Upper lobe of right lung (tissue), 1 donor: ENCODE measurements at regions not wholly inside any gene's neighbourhood (a gene's known extent, or its start where the extent isn't known, plus 50 kb on each side); places are given as distances from the start of the nearest gene placed in this dataset.

ENCODE experiments used
- ATAC-seq: fragments of 200-7000 bp; cut with Tn5 transposase; one replicate; pipeline ENCODE4 v1.9.1; 2020; ENCODE audit warnings: mild to moderate bottlenecking, moderate library complexity
- DNase-seq: peaks from one replicate; pipeline ENCODE4 v3.0.0-alpha.2; 2020
- H3K27ac ChIP-seq: fragments of 200-600 bp; one replicate; pipeline ENCODE4 v1.8.0; 2022
- H3K27me3 ChIP-seq: fragments of 200-600 bp; one replicate; pipeline ENCODE4 v1.8.0; 2022; ENCODE audit warnings: mild to moderate bottlenecking
- H3K36me3 ChIP-seq: fragments of 200-600 bp; one replicate; pipeline ENCODE4 v1.8.0; 2022
- H3K4me1 ChIP-seq: fragments of 200-600 bp; one replicate; pipeline ENCODE4 v1.8.0; 2022
- H3K4me3 ChIP-seq: fragments of 200-600 bp; one replicate; pipeline ENCODE4 v1.8.0; 2022; ENCODE audit warnings: mild to moderate bottlenecking
- H3K9me3 ChIP-seq: fragments of 200-600 bp; one replicate; pipeline ENCODE4 v1.8.0; 2022
- CTCF ChIP-seq: fragments of 200-600 bp; IDR thresholded peaks from one replicate; pipeline ENCODE4 v1.8.0; 2022; ENCODE audit warnings: antibody characterized with exemption
- intact Hi-C: fragments of 100-400 bp; cut with DNase I; formaldehyde crosslinking; loops from one replicate; pipeline ENCODE4 v1.11.0; 2022
- donor health status: DM: no; HTN: yes; CAD: no; lungs with severe emphysema.

- ATAC-seq (no peak), DNase-seq (no peak)
- Histone ChIP-seq H3K27me3 (no peaks in the 10 kb centered on the region), H3K9me3 (no peaks in the 10 kb centered on the region), H3K36me3 (no peaks in the 10 kb centered on the region), H3K4me1 (no peaks in the 10 kb centered on the region), H3K4me3 (no peak overlapping the region), H3K27ac (no peak overlapping the region)
- intact Hi-C loops: no loop called here
- no peak for TF ChIP-seq CTCF
These were observed 593.7 kb downstream of the EPM2A start for GRCh38 chr6:145141572-145141971.

- Histone ChIP-seq H3K36me3 (no peaks in the 10 kb centered on the region), H3K27ac (no peak overlapping the region), H3K9me3 (no peaks in the 10 kb centered on the region), H3K4me1 (no peaks in the 10 kb centered on the region), H3K27me3 (no peaks in the 10 kb centered on the region), H3K4me3 (no peak overlapping the region)
- DNase-seq: no peak
- intact Hi-C loops: no loop called here
- no peak for TF ChIP-seq CTCF
- no peak for ATAC-seq
These were observed 592.4 kb downstream of the EPM2A start for GRCh38 chr6:145142958-145143357.

- Histone ChIP-seq H3K9me3 (no peaks in the 10 kb centered on the region), H3K4me1 (no peaks in the 10 kb centered on the region), H3K4me3 (no peak overlapping the region), H3K27me3 (no peaks in the 10 kb centered on the region), H3K36me3 (no peaks in the 10 kb centered on the region), H3K27ac (no peak overlapping the region)
- intact Hi-C loops: no loop called here
- ATAC-seq (no peak), DNase-seq (no peak)
- TF ChIP-seq CTCF: no peak
These were observed 591.9 kb downstream of the EPM2A start for GRCh38 chr6:145143379-145143778.

- intact Hi-C loops: no loop called here
- Histone ChIP-seq H3K27ac (no peak overlapping the region), H3K36me3 (no peaks in the 10 kb centered on the region), H3K4me1 (no peaks in the 10 kb centered on the region), H3K4me3 (no peak overlapping the region), H3K9me3 (no peaks in the 10 kb centered on the region), H3K27me3 (no peaks in the 10 kb centered on the region)
- DNase-seq: no peak
- no peak for ATAC-seq
- TF ChIP-seq CTCF: no peak
These were observed 587.8 kb downstream of the EPM2A start for GRCh38 chr6:145147559-145147958.

GRCh38 chr6:145147981-145148749 is 587.2 kb downstream of the EPM2A start:
- Histone ChIP-seq H3K4me1 (no peaks in the 10 kb centered on the region), H3K36me3 (no peaks in the 10 kb centered on the region), H3K27ac (no peak overlapping the region), H3K4me3 (no peak overlapping the region), H3K9me3 (no peaks in the 10 kb centered on the region), H3K27me3 (no peaks in the 10 kb centered on the region)
- intact Hi-C loops: no loop called here
- ATAC-seq: peak; percentile 94
- DNase-seq: peak; percentile 66
- no peak for TF ChIP-seq CTCF

GRCh38 chr6:145148776-145149175 is 586.5 kb downstream of the EPM2A start:
- H3K27me3 ChIP-seq: no peaks in the 10 kb centered on the region
- no peak for DNase-seq
- no peak overlapping the region for H3K4me3 ChIP-seq
- intact Hi-C loops: no loop called here
- H3K9me3 ChIP-seq: no peaks in the 10 kb centered on the region
- no peaks in the 10 kb centered on the region for H3K36me3 ChIP-seq
- H3K27ac ChIP-seq: no peak overlapping the region
- ATAC-seq: no peak
- H3K4me1 ChIP-seq: no peaks in the 10 kb centered on the region
- no peak for TF ChIP-seq CTCF
